Brain microvascular endothelial cell (primary cell): ENCODE measurements at regions not wholly inside any gene's neighbourhood (a gene's known extent, or its start where the extent isn't known, plus 50 kb on each side); places are given as distances from the start of the nearest gene placed in this dataset.

Experiments used
- DNase-seq: peaks from one replicate; pipeline ENCODE4 v3.0.0-alpha.2; 2020
- H3K27ac ChIP-seq: fragments of 250-450 bp; sonication (Bioruptor Pico); 2 replicates; pipeline ENCODE4 v1.5.1; 2020; ENCODE audit warnings: mild to moderate bottlenecking, moderate library complexity
- H3K27me3 ChIP-seq: fragments of 250-450 bp; sonication (Bioruptor Pico); replicated peaks from 2 replicates; pipeline ENCODE4 v1.5.1; 2020; ENCODE audit warnings: mild to moderate bottlenecking
- H3K36me3 ChIP-seq: fragments of 250-450 bp; sonication (Bioruptor Pico); replicated peaks from 2 replicates; pipeline ENCODE4 v1.5.1; 2020; ENCODE audit warnings: mild to moderate bottlenecking
- H3K4me3 ChIP-seq: 2 replicates; pipeline ENCODE4 v1.5.1; 2011; ENCODE audit warnings: low read depth, mild to moderate bottlenecking, control low read depth, low read length, moderate library complexity
- in situ Hi-C: cut with HindIII; loops from 2 replicates; pipeline ENCODE4 v1.10.0; 2017; ENCODE audit warnings: low sequenced_read_pairs, low pct_ligation_motif_present
- TF ChIP-seq, protein P1 (sequence below): IDR thresholded peaks from 2 replicates; pipeline ENCODE4 v1.5.1; 2011; ENCODE audit warnings: low read depth, mild to moderate bottlenecking, moderate library complexity, low read length, control low read depth, inconsistent platforms; ENCODE audit errors: missing control alignments

DNA sequence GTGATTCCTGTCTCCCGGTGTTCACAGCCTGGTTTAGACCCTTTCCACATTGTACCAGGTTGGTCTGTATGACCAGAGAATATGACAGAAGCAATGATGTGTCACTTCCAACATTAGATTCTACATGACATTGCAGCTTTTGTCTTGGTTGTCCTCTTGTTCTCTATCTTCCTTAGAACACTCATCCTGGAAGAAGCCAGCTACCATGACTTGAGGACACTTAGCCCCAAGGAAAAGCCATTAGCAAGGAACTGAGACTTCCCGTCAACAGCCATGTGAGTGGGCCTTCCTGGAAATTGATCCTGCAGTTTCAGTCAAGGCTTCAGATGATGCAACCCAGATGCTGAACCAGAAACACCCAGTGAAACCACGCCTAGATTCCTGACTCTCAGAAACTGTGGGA is 143.3 kb downstream of the MREG start:
- in situ Hi-C loops: no loop called here
- DNase-seq: peak; percentile 37
- TF ChIP-seq, protein P1, sequence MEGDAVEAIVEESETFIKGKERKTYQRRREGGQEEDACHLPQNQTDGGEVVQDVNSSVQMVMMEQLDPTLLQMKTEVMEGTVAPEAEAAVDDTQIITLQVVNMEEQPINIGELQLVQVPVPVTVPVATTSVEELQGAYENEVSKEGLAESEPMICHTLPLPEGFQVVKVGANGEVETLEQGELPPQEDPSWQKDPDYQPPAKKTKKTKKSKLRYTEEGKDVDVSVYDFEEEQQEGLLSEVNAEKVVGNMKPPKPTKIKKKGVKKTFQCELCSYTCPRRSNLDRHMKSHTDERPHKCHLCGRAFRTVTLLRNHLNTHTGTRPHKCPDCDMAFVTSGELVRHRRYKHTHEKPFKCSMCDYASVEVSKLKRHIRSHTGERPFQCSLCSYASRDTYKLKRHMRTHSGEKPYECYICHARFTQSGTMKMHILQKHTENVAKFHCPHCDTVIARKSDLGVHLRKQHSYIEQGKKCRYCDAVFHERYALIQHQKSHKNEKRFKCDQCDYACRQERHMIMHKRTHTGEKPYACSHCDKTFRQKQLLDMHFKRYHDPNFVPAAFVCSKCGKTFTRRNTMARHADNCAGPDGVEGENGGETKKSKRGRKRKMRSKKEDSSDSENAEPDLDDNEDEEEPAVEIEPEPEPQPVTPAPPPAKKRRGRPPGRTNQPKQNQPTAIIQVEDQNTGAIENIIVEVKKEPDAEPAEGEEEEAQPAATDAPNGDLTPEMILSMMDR: no peak
- H3K27ac ChIP-seq: no peak overlapping the region
- H3K4me3 ChIP-seq: no peak overlapping the region
- H3K27me3 ChIP-seq: no peaks in the 10 kb centered on the region
- no peaks in the 10 kb centered on the region for H3K36me3 ChIP-seq

DNA sequence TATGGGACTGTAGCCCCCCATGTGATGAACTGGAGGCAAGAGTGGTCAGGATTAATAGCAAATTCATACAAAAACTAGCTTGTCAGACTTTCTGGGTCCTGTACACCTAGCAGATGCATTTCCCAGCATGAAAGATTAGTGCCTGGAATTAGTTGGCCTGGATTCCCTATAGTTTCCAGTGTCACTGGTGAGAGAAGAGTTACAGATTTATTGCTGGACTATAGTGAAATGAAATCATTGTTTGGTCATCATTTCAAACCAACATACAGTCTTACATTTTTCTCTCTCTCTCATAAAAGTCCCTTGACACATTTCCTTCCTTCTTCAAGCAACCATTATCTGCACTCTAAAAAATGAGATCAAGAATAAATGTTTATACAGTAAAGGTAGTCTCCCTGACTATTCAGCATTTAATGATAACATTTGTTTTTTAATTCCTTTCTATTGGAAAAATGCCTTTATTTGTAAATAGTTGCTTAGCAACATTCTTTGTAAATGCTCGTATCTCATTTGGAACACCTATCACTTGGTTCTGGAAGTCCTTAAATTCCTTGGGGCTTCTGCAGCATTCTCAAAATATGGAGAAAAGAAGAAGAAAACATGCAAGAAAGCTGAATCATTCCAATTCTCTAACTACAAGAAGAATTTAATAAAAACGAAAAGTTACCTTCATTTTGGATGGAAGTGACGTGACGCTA is 144.4 kb downstream of the MREG start:
- in situ Hi-C loops: no loop called here
- DNase-seq: no peak
- Histone ChIP-seq H3K36me3 (no peaks in the 10 kb centered on the region), H3K4me3 (no peak overlapping the region), H3K27me3 (no peaks in the 10 kb centered on the region), H3K27ac (no peak overlapping the region)
- TF ChIP-seq, protein P1: no peak

DNA sequence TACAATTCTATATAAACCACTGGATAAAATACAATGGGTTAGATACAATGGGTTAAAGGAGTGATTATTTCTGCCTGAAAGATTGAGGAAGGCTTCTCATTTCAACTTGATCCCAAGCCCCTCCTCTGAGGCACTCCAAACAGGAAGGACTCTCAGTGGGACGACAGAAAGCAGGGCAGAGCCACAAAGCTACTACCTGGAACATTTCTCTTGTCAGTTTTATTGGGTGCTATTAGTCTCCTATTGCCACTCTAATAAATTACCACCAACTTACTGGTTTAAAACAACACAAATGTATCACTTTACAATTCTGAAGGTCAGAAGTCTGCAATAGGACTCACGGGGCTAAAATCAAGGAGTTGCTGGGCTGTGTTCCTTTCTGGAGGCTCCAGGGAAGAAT is 146.7 kb downstream of the MREG start:
- Histone ChIP-seq H3K4me3 (no peak overlapping the region), H3K36me3 (no peaks in the 10 kb centered on the region), H3K27me3 (no peaks in the 10 kb centered on the region), H3K27ac (no peak overlapping the region)
- in situ Hi-C loops: no loop called here
- TF ChIP-seq, protein P1: no peak
- DNase-seq: no peak

DNA sequence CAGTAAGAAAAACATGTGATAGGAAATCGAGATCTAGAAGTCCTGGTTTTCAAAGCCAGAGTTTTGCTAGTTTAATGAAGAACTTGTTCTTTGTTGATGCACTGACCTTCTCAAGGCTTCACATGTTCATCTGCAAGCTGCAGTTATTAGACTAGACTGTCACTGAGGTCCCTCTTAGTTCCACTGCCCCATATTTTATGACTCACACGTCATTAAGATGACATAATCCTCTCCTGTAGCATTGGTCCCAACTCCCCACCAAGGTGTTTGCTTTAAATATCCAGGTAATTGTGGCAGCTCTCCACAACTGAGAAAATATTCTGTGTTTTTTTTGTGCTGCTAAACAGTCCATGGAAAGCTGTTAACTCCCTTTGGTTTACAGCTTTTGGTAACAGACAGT is 149.7 kb downstream of the MREG start:
- Histone ChIP-seq H3K4me3 (no peak overlapping the region), H3K27me3 (no peaks in the 10 kb centered on the region), H3K36me3 (no peaks in the 10 kb centered on the region), H3K27ac (no peak overlapping the region)
- TF ChIP-seq, protein P1: no peak
- no peak for DNase-seq
- in situ Hi-C loops: no loop called here

DNA sequence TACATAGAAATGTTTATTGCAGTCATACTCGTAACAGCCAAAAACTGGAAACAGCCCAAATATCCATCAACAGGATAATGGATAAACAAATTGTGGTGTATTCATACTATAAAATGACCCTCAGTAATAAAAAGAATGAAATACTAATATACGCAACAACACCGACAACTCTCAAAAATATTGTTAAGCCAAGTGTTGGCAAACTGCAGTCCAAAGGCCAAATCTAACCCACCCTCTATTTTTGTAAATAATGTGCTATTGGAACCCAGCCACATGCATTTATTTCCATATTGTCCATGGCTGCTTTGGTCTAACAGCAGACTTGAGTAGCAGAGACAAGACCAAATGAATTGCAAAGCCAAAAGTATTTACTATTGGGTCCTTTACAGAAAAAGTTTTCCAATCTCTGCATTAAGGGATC is 151.0 kb downstream of the MREG start:
- in situ Hi-C loops: no loop called here

More for the DNA sequence above, 151.0 kb downstream of the MREG start:
- H3K27ac ChIP-seq: no peak overlapping the region
- no peaks in the 10 kb centered on the region for H3K27me3 ChIP-seq
- H3K4me3 ChIP-seq: no peak overlapping the region
- no peak for DNase-seq
- H3K36me3 ChIP-seq: no peaks in the 10 kb centered on the region
- TF ChIP-seq, protein P1: no peak
